Adipocyte (in vitro differentiated cells): ENCODE measurements at regions not wholly inside any gene's neighbourhood (a gene's known extent, or its start where the extent isn't known, plus 50 kb on each side); places are given as distances from the start of the nearest gene placed in this dataset.

ENCODE experiments used
- DNase-seq: peaks from one replicate; pipeline ENCODE4 v3.0.0-alpha.2; 2015; ENCODE audit warnings: low read depth
- H3K27me3 ChIP-seq: replicated peaks from 2 replicates; pipeline ENCODE4 v1.7.0; 2013; ENCODE audit warnings: mild to moderate bottlenecking, low read length, moderate library complexity; ENCODE audit not compliant: control insufficient read depth, insufficient read depth
- H3K36me3 ChIP-seq: 2 replicates; pipeline ENCODE4 v1.7.0; 2013; ENCODE audit warnings: low read length, mild to moderate bottlenecking, moderate library complexity; ENCODE audit not compliant: control insufficient read depth, insufficient read depth, severe bottlenecking
- H3K4me1 ChIP-seq: 2 replicates; pipeline ENCODE4 v1.7.0; 2013; ENCODE audit warnings: mild to moderate bottlenecking, low read length, moderate library complexity; ENCODE audit not compliant: control insufficient read depth, insufficient read depth
- H3K4me3 ChIP-seq: 2 replicates; pipeline ENCODE4 v1.7.0; 2013; ENCODE audit warnings: mild to moderate bottlenecking, low read length, moderate library complexity
- H3K9ac ChIP-seq: 2 replicates; pipeline ENCODE4 v1.7.0; 2013; ENCODE audit warnings: mild to moderate bottlenecking, low read length, moderate library complexity
- H3K9me3 ChIP-seq: 2 replicates; pipeline ENCODE4 v1.7.0; 2013; ENCODE audit warnings: mild to moderate bottlenecking, low read length, moderate library complexity; ENCODE audit not compliant: control insufficient read depth

DNA sequence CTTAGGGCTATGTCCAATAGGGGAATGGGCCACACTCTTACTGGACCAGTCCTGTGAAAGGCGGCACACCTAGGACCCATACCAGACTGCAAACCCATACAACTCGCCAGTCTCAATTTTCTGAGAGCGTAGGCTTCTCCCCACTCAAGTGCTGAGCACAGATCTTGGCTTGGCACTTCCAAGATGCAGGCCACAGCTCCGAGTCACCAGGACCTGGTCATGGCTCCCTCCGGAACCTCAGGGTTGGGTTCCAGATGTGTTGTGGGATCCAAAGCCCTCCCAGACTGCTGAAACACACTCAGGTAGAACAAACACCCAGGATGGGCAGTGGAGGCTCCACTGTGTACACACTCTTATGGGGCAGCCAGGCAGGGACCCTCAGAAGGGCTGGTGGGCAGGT is 103.3 kb downstream of the TMEM144 start:
- Histone ChIP-seq H3K9me3 (peaks cover 5% of the 10 kb centered on the region), H3K9ac (peak overlapping the region; percentile 83), H3K36me3 (no peaks in the 10 kb centered on the region), H3K27me3 (no peaks in the 10 kb centered on the region), H3K4me3 (peak overlapping the region; percentile 14), H3K4me1 (peaks cover 48% of the 10 kb centered on the region)
- DNase-seq = no peak

DNA sequence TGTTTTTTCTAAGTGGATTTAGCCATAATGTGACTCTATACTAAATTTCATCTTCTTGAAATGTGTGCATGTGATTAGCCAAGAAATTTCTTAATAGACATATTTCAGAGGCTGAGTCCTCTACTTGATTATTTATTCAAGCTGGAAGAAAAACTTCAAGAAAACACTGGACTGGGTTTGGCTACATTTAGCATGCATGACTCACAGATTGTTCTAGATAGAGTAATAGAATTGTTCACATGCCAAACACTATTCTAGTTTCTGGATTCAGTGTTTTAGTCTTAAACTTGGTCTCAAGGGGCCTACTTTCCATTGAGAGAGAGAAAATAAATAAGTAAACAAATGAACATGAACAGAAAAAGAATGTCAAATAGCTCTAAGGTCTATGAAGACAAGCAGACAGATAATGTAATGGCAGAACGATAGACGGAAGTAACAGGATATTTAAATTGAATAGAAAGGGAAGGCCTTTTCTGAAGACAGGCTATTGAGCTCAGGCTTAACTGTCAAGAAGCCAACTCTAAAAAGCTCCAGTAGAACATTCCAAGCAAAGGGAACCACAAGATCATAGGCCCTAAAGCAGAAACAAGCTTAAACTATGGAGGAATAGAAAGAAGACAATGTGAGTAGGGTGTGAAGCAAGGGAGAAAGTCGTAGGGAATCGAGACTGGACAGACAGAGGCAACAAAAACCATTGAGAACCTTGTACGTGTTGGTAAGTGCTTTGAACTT is 104.6 kb downstream of the TMEM144 start:
- no peaks in the 10 kb centered on the region for H3K9me3 ChIP-seq
- peak overlapping the region; percentile 83 for H3K9ac ChIP-seq
- no peaks in the 10 kb centered on the region for H3K27me3 ChIP-seq
- peaks cover 48% of the 10 kb centered on the region for H3K4me1 ChIP-seq
- peak; percentile 97 for DNase-seq
- peak overlapping the region; percentile 69 for H3K4me3 ChIP-seq
- no peaks in the 10 kb centered on the region for H3K36me3 ChIP-seq

DNA sequence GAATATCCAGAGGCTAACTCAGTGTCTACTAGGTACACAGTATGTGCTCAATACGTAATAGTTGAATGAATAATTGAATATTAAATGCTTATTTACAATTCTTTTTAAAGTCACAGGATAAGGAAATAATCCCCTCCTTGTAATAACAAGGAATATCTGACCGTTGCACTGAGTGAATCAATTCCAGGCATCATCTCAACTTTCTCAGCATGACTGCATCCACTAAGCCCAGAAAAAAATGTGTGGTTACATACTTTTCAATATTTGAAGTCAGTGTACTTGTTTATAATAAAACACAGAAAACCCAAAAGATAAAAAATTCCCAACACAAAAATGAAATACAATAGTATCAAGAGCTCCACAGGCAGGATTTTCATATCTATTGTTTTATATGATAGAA is 105.4 kb downstream of the TMEM144 start:
- peaks cover 48% of the 10 kb centered on the region for H3K4me1 ChIP-seq
- peak; percentile 84 for DNase-seq

DNA sequence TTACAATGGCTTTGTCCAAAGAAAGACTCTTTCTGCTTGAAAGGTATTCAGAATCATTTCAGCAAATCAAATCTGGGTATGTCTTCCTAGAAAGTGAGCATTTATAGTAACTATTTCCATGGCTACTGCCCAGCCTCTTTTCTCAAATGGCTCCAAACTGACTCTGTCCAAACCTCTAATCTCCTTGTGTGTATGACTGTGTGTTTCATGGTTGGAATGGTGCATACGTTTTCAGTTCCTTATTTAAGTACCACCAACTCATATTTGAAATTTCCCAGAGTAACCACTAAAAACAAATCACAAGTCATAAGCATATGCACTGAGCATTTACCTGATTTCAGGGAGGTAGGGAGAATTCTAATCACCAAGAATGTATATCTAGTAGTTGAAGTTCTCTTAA is 106.0 kb downstream of the TMEM144 start:
- peak; percentile 38 for DNase-seq
- H3K4me3 ChIP-seq = peak overlapping the region; percentile 69
- peak overlapping the region; percentile 80 for H3K9ac ChIP-seq
- peaks cover 48% of the 10 kb centered on the region for H3K4me1 ChIP-seq
- H3K9me3 ChIP-seq = peaks cover 4% of the 10 kb centered on the region
- H3K36me3 ChIP-seq = no peaks in the 10 kb centered on the region
- no peaks in the 10 kb centered on the region for H3K27me3 ChIP-seq

More for the DNA sequence above, 105.4 kb downstream of the TMEM144 start:
- peak overlapping the region; percentile 69 for H3K4me3 ChIP-seq
- H3K36me3 ChIP-seq = no peaks in the 10 kb centered on the region
- H3K27me3 ChIP-seq = no peaks in the 10 kb centered on the region
- H3K9ac ChIP-seq = peak overlapping the region; percentile 80
- H3K9me3 ChIP-seq = peaks cover 4% of the 10 kb centered on the region

DNA sequence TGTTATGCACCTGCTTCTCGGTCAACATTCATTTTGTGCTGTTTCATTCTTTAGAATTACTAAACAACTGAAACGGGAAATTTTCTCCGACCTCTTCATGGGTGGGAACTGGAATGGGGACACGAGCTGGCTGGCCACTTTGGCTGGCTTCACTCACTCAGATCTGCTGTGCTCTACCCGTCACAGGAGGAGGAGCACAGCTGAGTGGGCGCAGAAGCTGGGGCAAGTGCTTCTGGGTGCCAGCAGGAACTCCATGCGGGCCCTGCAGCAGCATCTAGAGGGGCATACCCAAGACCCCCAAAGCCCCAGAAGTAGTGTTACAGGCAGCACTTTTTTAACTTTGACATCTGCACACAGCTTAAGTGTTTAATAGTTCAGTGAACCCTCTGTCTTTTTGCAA is 109.6 kb downstream of the TMEM144 start:
- peaks cover 22% of the 10 kb centered on the region for H3K4me1 ChIP-seq
- DNase-seq = no peak
- H3K9ac ChIP-seq = no peak overlapping the region
- peaks cover 4% of the 10 kb centered on the region for H3K9me3 ChIP-seq
- no peaks in the 10 kb centered on the region for H3K27me3 ChIP-seq
- H3K36me3 ChIP-seq = no peaks in the 10 kb centered on the region
- no peak overlapping the region for H3K4me3 ChIP-seq

DNA sequence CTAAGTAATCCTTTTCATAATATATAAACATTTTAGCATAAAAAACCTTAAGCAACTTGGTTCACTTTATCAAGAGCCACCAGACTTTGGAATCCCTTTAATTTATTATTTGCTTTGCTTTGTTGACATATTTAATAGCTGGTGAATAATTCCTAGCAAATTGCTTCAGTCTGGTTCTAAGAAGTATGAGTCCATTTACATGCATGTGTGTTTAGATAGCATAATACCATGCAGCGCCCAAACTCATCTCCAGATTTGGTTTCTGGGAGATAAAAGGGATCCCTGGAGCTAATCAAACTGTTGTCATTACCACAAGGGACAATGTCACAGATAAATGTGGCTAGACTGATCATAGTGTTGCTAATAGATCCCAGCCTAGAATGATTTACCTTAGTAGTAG is 111.8 kb downstream of the TMEM144 start:
- Histone ChIP-seq H3K4me3 (no peak overlapping the region), H3K9ac (no peak overlapping the region), H3K9me3 (peaks cover 4% of the 10 kb centered on the region), H3K36me3 (no peaks in the 10 kb centered on the region), H3K4me1 (peaks cover under 1% of the 10 kb centered on the region), H3K27me3 (no peaks in the 10 kb centered on the region)
- DNase-seq = no peak

DNA sequence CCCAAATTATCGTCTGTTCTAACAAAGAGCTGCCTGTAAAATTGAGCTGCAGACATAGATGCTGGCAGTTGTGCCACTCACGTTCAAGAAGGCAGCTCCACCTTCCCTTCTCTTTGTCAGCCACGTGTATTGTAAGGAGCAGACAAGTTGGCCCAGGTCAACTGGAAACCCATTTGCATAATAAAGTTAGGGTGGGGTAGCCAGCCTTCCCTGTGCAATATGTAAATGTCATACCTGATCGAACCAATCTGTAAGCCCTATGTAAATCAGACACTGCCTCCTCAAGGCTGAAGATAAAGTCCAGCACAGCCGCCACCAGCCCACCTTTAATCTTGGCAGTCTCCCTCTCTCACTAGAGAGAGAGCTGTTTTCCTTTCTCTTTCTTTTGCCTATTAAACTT is 117.2 kb downstream of the TMEM144 start:
- Histone ChIP-seq H3K36me3 (no peaks in the 10 kb centered on the region), H3K4me3 (no peak overlapping the region), H3K9me3 (no peaks in the 10 kb centered on the region), H3K9ac (no peak overlapping the region), H3K27me3 (no peaks in the 10 kb centered on the region), H3K4me1 (no peaks in the 10 kb centered on the region)
- no peak for DNase-seq

DNA sequence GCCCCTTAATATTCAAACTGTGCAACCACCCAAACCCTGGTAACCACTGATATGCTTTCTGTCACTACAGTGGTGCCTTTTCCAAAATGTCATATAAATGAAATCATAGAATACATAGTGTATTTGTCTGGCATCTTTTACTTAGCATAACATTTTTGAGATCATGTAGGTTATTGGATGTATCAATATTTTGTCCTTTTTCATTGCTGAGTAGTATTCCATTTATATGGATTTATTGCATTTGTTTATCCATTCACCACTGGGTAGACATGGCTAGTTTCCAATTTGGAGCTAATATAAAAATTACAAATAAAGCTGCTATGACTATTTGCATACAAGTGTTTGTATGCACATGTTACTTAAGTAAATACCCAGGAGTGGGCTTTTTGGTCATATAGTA is 121.6 kb downstream of the TMEM144 start:
- H3K27me3 ChIP-seq = no peaks in the 10 kb centered on the region
- no peaks in the 10 kb centered on the region for H3K9me3 ChIP-seq
- no peak overlapping the region for H3K4me3 ChIP-seq
- no peak for DNase-seq
- H3K36me3 ChIP-seq = no peaks in the 10 kb centered on the region
- no peaks in the 10 kb centered on the region for H3K4me1 ChIP-seq
- H3K9ac ChIP-seq = no peak overlapping the region

DNA sequence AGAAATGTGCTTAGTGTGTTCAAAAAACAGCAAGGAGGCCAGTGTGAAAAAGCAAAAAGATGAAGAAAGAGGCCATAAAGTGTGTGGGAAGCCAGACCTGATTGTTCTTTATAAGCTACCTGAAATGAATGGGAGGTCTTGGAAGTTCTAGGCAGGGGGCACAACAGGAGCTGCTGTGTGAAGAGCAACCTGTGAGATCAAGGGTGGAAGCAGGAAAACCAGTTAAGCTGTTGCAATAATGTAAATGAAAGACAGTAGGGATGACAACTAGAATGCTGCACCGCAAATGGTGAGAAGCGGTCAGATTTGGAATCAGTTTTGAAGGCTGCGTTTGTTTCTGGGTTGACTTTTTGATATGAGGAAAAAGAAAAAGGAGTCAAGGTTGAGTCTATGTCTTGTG is 123.5 kb downstream of the TMEM144 start:
- H3K4me3 ChIP-seq = no peak overlapping the region
- no peak overlapping the region for H3K9ac ChIP-seq
- no peaks in the 10 kb centered on the region for H3K27me3 ChIP-seq
- no peaks in the 10 kb centered on the region for H3K36me3 ChIP-seq
- H3K4me1 ChIP-seq = no peaks in the 10 kb centered on the region
- H3K9me3 ChIP-seq = no peaks in the 10 kb centered on the region
- DNase-seq = no peak

DNA sequence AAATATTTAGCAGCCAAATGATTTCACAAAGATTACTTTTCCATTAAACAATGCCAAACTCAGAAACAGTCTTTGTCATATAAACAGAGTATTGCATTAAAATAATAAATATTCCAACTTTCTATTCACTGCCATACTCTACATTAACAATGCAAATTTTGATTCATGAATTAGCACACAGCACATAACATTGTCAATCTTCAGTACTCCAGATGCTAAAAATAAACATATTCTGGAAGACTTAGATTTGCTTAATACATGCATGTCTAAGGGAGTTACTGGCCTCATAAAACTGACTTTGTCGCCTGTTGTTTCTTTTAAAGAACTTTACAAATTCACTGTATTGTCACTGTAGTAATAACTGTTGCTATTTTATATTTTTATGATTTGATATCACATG is 131.6 kb downstream of the TMEM144 start:
- Histone ChIP-seq H3K4me1 (no peaks in the 10 kb centered on the region), H3K27me3 (no peaks in the 10 kb centered on the region), H3K9me3 (no peaks in the 10 kb centered on the region), H3K36me3 (no peaks in the 10 kb centered on the region), H3K9ac (no peak overlapping the region), H3K4me3 (no peak overlapping the region)
- DNase-seq = no peak

DNA sequence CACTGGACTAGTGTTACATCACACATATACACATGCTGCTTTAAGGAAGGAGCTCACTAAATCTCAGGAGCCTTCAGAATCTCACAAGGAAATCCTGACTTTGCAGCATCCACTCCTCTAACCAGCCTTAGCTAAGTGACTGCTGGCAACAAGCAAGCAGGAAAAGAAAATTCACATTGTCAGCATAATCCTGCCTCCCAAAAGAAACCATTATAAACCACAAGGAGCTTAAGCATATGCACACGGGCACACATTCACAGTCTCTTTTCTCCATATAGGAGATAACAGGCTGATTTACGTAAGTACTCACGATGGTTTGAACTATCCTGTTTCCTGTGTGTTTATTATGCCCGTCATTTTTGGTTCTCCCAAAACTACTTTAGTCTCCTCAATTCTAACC is 136.3 kb downstream of the TMEM144 start:
- Histone ChIP-seq H3K36me3 (no peaks in the 10 kb centered on the region), H3K9ac (no peak overlapping the region), H3K4me3 (no peak overlapping the region), H3K9me3 (no peaks in the 10 kb centered on the region), H3K4me1 (no peaks in the 10 kb centered on the region), H3K27me3 (no peaks in the 10 kb centered on the region)
- DNase-seq = no peak

DNA sequence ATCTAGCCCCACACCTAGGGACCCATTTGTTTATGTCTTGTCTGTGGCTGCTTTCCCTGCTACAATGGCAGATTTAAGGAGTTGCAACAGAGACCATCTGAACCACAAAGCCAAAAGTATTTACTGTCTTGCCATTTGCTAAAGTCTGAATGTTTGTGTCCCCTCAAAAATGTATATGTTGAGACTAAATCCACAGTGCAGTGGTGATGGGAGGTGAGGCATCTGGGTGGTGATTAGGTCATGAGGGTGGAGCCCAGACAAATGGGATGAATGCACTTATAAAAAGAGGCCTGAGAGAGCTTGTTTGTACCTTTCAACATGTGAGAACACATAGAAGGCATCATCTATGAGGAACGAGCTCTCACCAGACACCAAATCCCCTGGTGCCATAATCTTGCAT is 137.3 kb downstream of the TMEM144 start:
- no peaks in the 10 kb centered on the region for H3K36me3 ChIP-seq
- no peaks in the 10 kb centered on the region for H3K4me1 ChIP-seq
- H3K4me3 ChIP-seq = no peak overlapping the region
- no peaks in the 10 kb centered on the region for H3K27me3 ChIP-seq
- no peak for DNase-seq
- no peaks in the 10 kb centered on the region for H3K9me3 ChIP-seq
- no peak overlapping the region for H3K9ac ChIP-seq
